ENCODE measurements at regions not wholly inside any gene's neighbourhood (a gene's known extent, or its start where the extent isn't known, plus 50 kb on each side); places are given as distances from the start of the nearest gene placed in this dataset.

DNA sequence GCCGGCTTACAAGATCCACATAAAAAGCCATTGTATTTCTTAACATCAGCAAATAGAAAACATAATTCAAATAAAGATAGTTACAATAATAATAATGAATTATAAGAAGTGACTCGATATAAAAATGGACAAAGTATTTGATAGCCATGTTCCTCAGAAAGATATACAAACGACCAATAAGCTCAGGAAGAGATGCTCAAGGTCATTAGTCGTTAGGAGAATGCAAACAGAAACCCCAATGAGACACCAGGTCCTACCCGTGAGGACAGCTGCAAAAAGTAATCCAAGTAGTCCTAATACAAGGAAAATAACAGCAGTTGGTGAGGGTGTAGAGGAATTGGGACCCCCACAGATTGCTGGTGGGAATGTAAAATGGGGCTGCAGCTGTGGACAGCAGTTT lies 54.2 kb upstream of the INPP5A start:
- DNase-seq (ENCODE audit: low read depth, low spot score) = no peak
- no peak overlapping the region for H3K4me3 ChIP-seq (ENCODE audit: low read length)

DNA sequence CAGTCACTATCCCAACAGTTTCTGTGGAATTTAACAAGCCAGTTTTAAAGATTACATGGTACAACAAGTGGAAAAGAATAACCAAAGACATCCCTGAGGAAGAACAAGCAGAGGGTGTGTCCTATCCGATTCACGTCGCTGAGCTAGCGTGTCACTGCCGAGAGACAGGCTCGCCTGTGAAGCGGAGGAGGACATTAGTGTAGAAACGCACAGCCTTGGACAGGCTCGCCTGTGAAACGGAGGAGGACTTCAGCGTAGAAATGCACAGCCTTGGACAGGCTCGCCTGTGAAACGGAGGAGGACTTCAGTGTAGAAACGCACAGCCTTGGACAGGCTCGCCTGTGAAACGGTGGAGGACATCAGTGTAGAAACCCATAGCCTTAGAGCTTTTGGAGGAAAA lies 52.7 kb upstream of the INPP5A start:
- DNase-seq (ENCODE audit: low read depth, low spot score) = no peak
- H3K4me3 ChIP-seq (ENCODE audit: low read length) = no peak overlapping the region

GRCh38 chr10:132485391-132485790 lies 52.2 kb upstream of the INPP5A start:
- DNase-seq (ENCODE audit: low read depth, low spot score) = no peak
- no peak overlapping the region for H3K4me3 ChIP-seq (ENCODE audit: low read length)

- H3K4me3 ChIP-seq (ENCODE audit: low read length) = no peak overlapping the region
- DNase-seq (ENCODE audit: low read depth, low spot score) = no peak
Observed at GRCh38 chr10:132486539-132487121, 51.0 kb upstream of the INPP5A start.

- H3K4me3 ChIP-seq (ENCODE audit: low read length) = no peak overlapping the region
- no peak for DNase-seq (ENCODE audit: low read depth, low spot score)
Observed at GRCh38 chr10:132487241-132488135, 50.1 kb upstream of the INPP5A start.

All from Jurkat, Clone E6-1 (cell line).